ENCODE measurements at regions not wholly inside any gene's neighbourhood (a gene's known extent, or its start where the extent isn't known, plus 50 kb on each side); places are given as distances from the start of the nearest gene placed in this dataset.

DNA sequence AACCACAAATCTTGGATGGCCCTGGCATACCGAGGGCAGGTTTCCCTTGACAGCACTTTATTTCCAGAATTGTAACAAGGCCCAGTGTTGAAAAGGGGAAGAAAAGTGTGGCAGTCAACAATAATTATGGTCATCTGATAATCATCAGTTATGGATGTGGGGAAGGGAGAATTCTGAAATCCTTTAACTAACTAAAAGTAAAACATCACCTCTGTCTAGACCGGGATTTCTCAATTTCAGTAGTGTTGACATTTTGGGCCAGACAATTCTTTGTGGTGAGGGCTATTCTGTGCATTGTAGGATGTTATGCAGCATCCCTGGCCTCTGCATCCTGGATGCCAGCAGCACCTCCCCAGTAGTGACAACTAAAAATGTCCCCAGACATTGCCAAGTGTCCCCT is 140.4 kb downstream of the PSAT1 start:
- CTCF ChIA-PET = interaction anchor here (0.8 to 1.0 kb wide), 2 partner anchors 68 to 69 kb away, joined by 3 read pairs; no protein-coding TSS in a partner anchor
- no peak for DNase-seq (ENCODE audit: low read depth)
- Histone ChIP-seq H3K4me3 (ENCODE audit: low read depth, low read length) (no peak overlapping the region), H3K36me3 (ENCODE audit: control insufficient read depth, insufficient read depth, low read length) (no peaks in the 10 kb centered on the region), H3K27me3 (ENCODE audit: control insufficient read depth, insufficient read depth, low read length) (no peaks in the 10 kb centered on the region)
- POLR2A ChIA-PET = no interaction called here
- TF ChIP-seq, protein P1, sequence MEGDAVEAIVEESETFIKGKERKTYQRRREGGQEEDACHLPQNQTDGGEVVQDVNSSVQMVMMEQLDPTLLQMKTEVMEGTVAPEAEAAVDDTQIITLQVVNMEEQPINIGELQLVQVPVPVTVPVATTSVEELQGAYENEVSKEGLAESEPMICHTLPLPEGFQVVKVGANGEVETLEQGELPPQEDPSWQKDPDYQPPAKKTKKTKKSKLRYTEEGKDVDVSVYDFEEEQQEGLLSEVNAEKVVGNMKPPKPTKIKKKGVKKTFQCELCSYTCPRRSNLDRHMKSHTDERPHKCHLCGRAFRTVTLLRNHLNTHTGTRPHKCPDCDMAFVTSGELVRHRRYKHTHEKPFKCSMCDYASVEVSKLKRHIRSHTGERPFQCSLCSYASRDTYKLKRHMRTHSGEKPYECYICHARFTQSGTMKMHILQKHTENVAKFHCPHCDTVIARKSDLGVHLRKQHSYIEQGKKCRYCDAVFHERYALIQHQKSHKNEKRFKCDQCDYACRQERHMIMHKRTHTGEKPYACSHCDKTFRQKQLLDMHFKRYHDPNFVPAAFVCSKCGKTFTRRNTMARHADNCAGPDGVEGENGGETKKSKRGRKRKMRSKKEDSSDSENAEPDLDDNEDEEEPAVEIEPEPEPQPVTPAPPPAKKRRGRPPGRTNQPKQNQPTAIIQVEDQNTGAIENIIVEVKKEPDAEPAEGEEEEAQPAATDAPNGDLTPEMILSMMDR (IDR thresholded peaks at IDR 0.05; ENCODE audit: insufficient read depth, low read depth, low read length) = no peak

DNA sequence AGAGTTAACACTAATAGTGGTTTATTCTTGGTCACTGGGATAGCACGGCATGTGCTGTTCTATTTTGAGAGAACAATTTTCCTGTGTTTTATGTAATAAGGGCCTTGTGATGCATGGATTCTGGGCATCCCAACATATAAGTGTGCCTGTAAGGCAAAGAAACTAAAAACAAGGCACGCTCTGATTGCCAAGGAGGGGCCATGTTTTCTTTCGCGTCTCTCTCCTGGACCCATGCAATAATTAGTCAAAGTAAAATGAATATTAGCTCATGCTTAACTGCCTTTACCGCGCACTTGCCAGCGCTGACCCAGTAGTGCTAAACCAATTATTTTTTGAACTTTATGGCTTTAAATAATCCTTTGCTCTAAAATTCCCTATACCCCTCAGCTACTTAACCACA is 140.9 kb downstream of the PSAT1 start:
- no peak for DNase-seq (ENCODE audit: low read depth)
- TF ChIP-seq, protein P1 (IDR thresholded peaks at IDR 0.05; ENCODE audit: insufficient read depth, low read depth, low read length) = no peak
- Histone ChIP-seq H3K27me3 (ENCODE audit: control insufficient read depth, insufficient read depth, low read length) (no peaks in the 10 kb centered on the region), H3K36me3 (ENCODE audit: control insufficient read depth, insufficient read depth, low read length) (no peaks in the 10 kb centered on the region), H3K4me3 (ENCODE audit: low read depth, low read length) (no peak overlapping the region)
- CTCF ChIA-PET = no interaction called here
- POLR2A ChIA-PET = no interaction called here

DNA sequence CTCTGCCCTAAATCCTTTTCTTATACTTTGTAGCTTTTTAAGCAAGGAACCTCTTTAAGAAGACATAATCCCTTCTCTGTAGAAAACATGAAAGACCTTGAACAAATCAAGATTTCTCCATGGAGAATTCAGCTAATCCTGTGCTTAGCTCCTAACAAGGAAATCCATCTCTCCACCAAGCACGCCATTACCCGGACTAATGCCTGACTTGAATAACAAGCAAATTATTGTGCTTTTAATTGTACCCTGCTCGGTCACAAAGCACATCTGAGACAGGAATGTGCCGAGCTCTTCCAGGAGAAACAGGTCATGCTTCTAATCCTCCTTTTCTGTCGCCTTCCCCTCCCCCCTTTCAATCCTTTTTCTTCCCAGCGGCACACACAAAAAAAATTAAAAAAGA is 141.3 kb downstream of the PSAT1 start:
- POLR2A ChIA-PET = no interaction called here
- TF ChIP-seq, protein P1 (IDR thresholded peaks at IDR 0.05; ENCODE audit: insufficient read depth, low read depth, low read length) = no peak
- H3K36me3 ChIP-seq (ENCODE audit: control insufficient read depth, insufficient read depth, low read length) = no peaks in the 10 kb centered on the region
- no peak for DNase-seq (ENCODE audit: low read depth)
- CTCF ChIA-PET = interaction anchor here (1.1 kb wide), 1 partner anchor 552 kb away, joined by 3 read pairs; no protein-coding TSS in a partner anchor
- H3K27me3 ChIP-seq (ENCODE audit: control insufficient read depth, insufficient read depth, low read length) = no peaks in the 10 kb centered on the region
- H3K4me3 ChIP-seq (ENCODE audit: low read depth, low read length) = no peak overlapping the region

DNA sequence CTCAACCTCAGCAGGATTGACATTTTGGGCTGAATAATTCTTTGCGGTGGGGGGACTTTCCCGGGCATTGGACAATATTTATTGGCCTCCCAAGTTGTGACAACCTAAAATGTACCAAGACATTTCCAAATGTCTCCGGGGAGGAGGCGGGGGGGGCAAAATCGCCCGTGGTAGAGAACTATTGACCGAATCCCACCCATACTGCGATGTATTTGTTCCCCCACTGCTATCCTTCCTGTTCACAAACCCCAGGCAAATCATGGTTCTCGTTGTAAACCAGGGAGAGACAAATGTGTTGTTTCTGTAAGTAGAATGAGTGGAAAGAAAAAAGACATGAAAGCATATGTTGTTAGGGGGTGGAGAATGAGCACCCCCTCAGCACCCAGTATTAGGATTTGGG is 141.9 kb downstream of the PSAT1 start:
- no peak for DNase-seq (ENCODE audit: low read depth)
- POLR2A ChIA-PET = interaction anchor here (0.6 kb wide), 1 partner anchor 484 kb away, joined by 3 read pairs; no protein-coding TSS in a partner anchor
- CTCF ChIA-PET = interaction anchor here (0.6 to 1.6 kb wide), 24 partner anchors 8 to 1256 kb away, joined by 3 to 8 read pairs (median 3); no protein-coding TSS in a partner anchor
- Histone ChIP-seq H3K36me3 (ENCODE audit: control insufficient read depth, insufficient read depth, low read length) (no peaks in the 10 kb centered on the region), H3K27me3 (ENCODE audit: control insufficient read depth, insufficient read depth, low read length) (no peaks in the 10 kb centered on the region), H3K4me3 (ENCODE audit: low read depth, low read length) (no peak overlapping the region)
- TF ChIP-seq, protein P1 (IDR thresholded peaks at IDR 0.05; ENCODE audit: insufficient read depth, low read depth, low read length) = no peak

DNA sequence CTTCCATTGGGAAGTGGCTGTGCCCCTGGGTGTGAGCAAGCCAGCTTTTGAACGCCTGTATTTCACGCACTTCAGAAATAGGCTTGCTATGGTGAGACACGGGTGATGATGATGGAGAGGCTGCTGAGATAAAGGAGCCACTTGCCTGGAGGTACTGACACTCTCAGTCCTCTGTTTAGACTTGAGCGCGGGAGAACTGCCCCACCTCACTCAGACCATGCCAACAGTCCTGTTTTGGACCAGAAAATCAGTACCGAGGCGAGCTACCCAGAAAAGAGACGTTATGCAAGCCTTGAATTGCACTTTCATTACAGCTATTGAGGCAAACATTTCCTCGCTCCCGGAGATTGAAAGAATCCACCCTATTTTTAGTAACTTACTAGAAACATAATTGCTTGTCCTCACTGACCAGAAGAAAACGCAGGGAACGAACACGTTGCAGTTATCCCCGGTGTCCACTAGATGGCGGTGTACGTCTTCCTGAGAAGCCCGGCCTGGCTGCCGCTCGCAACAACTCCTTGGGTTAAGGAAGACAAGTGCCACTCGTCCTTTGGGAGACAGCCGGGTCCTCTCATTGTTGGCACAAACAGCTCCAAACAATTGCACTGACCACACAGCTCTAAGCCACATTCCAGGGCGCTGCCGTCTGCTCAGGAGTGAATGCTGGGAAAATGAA is 142.4 kb downstream of the PSAT1 start:
- Histone ChIP-seq H3K27me3 (ENCODE audit: control insufficient read depth, insufficient read depth, low read length) (no peaks in the 10 kb centered on the region), H3K36me3 (ENCODE audit: control insufficient read depth, insufficient read depth, low read length) (no peaks in the 10 kb centered on the region), H3K4me3 (ENCODE audit: low read depth, low read length) (peak overlapping the region; percentile 19)
- CTCF ChIA-PET = interaction anchor here (0.6 to 1.6 kb wide), 31 partner anchors 8 to 1633 kb away, joined by 3 to 8 read pairs (median 3); no protein-coding TSS in a partner anchor
- TF ChIP-seq, protein P1 (IDR thresholded peaks at IDR 0.05; ENCODE audit: insufficient read depth, low read depth, low read length) = peak; percentile 89
- peak; percentile 66 for DNase-seq (ENCODE audit: low read depth)
- POLR2A ChIA-PET = interaction anchor here (0.6 kb wide), 1 partner anchor 484 kb away, joined by 3 read pairs; no protein-coding TSS in a partner anchor

All from BJ (cell line).